ENCODE measurements at regions not wholly inside any gene's neighbourhood (a gene's known extent, or its start where the extent isn't known, plus 50 kb on each side); places are given as distances from the start of the nearest gene placed in this dataset.

- no peak for DNase-seq (ENCODE audit: low read depth)
- TF ChIP-seq, protein P1, sequence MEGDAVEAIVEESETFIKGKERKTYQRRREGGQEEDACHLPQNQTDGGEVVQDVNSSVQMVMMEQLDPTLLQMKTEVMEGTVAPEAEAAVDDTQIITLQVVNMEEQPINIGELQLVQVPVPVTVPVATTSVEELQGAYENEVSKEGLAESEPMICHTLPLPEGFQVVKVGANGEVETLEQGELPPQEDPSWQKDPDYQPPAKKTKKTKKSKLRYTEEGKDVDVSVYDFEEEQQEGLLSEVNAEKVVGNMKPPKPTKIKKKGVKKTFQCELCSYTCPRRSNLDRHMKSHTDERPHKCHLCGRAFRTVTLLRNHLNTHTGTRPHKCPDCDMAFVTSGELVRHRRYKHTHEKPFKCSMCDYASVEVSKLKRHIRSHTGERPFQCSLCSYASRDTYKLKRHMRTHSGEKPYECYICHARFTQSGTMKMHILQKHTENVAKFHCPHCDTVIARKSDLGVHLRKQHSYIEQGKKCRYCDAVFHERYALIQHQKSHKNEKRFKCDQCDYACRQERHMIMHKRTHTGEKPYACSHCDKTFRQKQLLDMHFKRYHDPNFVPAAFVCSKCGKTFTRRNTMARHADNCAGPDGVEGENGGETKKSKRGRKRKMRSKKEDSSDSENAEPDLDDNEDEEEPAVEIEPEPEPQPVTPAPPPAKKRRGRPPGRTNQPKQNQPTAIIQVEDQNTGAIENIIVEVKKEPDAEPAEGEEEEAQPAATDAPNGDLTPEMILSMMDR (IDR thresholded peaks at IDR 0.05; ENCODE audit: insufficient read depth, low read length, poor library complexity, severe bottlenecking), result no peak
- no peaks in the 10 kb centered on the region for H3K36me3 ChIP-seq (ENCODE audit: control insufficient read depth, insufficient read depth, low read length)
- H3K4me3 ChIP-seq (ENCODE audit: low read depth, low read length), result no peak overlapping the region
- H3K27me3 ChIP-seq (ENCODE audit: control insufficient read depth, insufficient read depth, low read length), result no peaks in the 10 kb centered on the region
Measured at GRCh38 chr13:34681405-34681955, 260.6 kb upstream of the NBEA start.

- H3K4me3 ChIP-seq (ENCODE audit: low read depth, low read length), result no peak overlapping the region
- no peak for DNase-seq (ENCODE audit: low read depth)
- H3K27me3 ChIP-seq (ENCODE audit: control insufficient read depth, insufficient read depth, low read length), result no peaks in the 10 kb centered on the region
- TF ChIP-seq, protein P1 (IDR thresholded peaks at IDR 0.05; ENCODE audit: insufficient read depth, low read length, poor library complexity, severe bottlenecking), result no peak
- H3K36me3 ChIP-seq (ENCODE audit: control insufficient read depth, insufficient read depth, low read length), result no peaks in the 10 kb centered on the region
Measured at GRCh38 chr13:34695063-34695462, 247.0 kb upstream of the NBEA start.

DNA sequence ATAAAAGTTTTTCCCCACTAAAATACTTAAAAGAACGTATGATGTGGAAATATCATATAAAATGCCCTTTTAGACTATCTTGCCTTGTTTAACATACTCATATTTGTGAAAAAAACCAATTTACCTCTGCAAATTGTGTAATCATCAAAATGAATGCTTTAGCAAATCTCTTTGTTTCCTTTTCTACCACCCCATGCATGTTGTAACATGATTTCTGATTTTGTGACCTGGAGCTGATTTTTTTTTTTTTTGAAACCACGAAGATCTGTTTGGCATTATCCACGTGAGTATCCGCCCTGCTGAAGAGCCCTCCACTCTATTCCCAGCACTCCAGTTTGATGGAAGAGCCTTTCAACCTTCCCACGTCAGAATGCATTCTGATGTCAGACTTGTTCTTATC lies 245.8 kb upstream of the NBEA start:
- DNase-seq (ENCODE audit: low read depth), result no peak
- no peaks in the 10 kb centered on the region for H3K36me3 ChIP-seq (ENCODE audit: control insufficient read depth, insufficient read depth, low read length)
- no peaks in the 10 kb centered on the region for H3K27me3 ChIP-seq (ENCODE audit: control insufficient read depth, insufficient read depth, low read length)
- H3K4me3 ChIP-seq (ENCODE audit: low read depth, low read length), result no peak overlapping the region
- TF ChIP-seq, protein P1 (IDR thresholded peaks at IDR 0.05; ENCODE audit: insufficient read depth, low read length, poor library complexity, severe bottlenecking), result no peak

DNA sequence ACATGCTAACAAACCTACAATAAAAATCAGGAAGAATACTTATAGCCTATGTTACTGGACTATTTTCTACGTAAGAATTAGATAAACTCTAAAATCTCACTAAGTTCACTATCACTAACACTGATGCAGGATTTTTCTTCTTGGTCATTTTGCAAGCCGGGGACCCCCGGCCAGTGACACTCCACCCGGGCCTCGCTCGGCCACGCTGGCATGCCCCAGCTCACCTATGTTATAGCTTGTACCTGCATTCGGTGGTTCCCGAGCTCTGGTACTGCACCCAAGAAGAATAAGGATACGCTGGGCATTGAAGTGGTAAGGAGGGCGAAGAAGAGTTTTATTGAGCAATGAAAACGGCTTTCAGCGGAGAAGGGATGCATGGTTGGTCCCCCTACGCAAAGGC lies 245.3 kb upstream of the NBEA start:
- DNase-seq (ENCODE audit: low read depth), result no peak
- no peaks in the 10 kb centered on the region for H3K36me3 ChIP-seq (ENCODE audit: control insufficient read depth, insufficient read depth, low read length)
- no peak overlapping the region for H3K4me3 ChIP-seq (ENCODE audit: low read depth, low read length)
- TF ChIP-seq, protein P1 (IDR thresholded peaks at IDR 0.05; ENCODE audit: insufficient read depth, low read length, poor library complexity, severe bottlenecking), result no peak
- H3K27me3 ChIP-seq (ENCODE audit: control insufficient read depth, insufficient read depth, low read length), result no peaks in the 10 kb centered on the region

DNA sequence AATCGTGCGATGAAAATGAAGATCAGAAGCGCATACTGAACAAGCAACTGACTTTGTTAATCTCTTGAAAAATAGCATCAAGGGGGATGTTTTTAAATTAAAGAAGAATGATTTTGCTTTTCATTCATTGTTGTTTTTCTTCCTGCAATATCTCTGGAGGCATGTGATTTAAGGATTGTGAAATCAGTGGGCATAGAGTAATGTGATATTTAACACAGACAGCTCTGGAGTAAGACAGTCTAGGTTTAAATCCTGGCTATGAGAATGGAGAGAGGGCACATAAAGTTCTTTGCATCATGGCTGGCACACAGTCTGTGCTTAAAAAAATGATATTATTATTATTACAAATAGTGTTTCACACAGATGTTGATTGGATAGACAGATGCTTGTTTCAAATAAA lies 243.1 kb upstream of the NBEA start:
- TF ChIP-seq, protein P1 (IDR thresholded peaks at IDR 0.05; ENCODE audit: insufficient read depth, low read length, poor library complexity, severe bottlenecking), result no peak
- no peak for DNase-seq (ENCODE audit: low read depth)
- Histone ChIP-seq H3K36me3 (ENCODE audit: control insufficient read depth, insufficient read depth, low read length) (no peaks in the 10 kb centered on the region), H3K27me3 (ENCODE audit: control insufficient read depth, insufficient read depth, low read length) (no peaks in the 10 kb centered on the region), H3K4me3 (ENCODE audit: low read depth, low read length) (no peak overlapping the region)

DNA sequence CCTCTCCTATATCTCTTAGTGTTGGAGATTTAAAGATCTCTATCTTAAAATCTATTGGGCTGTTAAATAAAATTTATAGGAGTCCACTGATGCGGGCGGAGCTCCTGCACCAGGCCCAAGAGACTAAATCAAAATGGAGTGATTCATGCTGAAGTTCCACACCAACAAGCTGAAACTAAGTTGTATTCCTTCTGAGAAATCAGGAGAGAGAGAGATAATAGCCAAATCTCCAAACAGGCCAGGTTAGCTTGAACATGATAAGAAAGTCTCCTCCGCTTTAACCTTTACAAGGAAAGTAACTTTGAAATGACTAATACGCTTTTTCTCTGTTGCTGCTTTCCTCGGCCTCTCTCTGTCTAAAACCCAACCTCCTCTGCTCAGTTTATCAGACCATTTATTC lies 241.9 kb upstream of the NBEA start:
- Histone ChIP-seq H3K4me3 (ENCODE audit: low read depth, low read length) (no peak overlapping the region), H3K27me3 (ENCODE audit: control insufficient read depth, insufficient read depth, low read length) (no peaks in the 10 kb centered on the region), H3K36me3 (ENCODE audit: control insufficient read depth, insufficient read depth, low read length) (no peaks in the 10 kb centered on the region)
- TF ChIP-seq, protein P1 (IDR thresholded peaks at IDR 0.05; ENCODE audit: insufficient read depth, low read length, poor library complexity, severe bottlenecking), result no peak
- DNase-seq (ENCODE audit: low read depth), result no peak

Measured in kidney epithelial cell (primary cell).